GM21529 (cell line): ENCODE measurements at regions not wholly inside any gene's neighbourhood (a gene's known extent, or its start where the extent isn't known, plus 50 kb on each side); places are given as distances from the start of the nearest gene placed in this dataset.

ENCODE experiments used
- ATAC-seq: cut with Tn5 transposase; IDR thresholded peaks from one replicate; pipeline ENCODE4 v1.9.1; 2021; ENCODE audit not compliant: unreplicated experiment

DNA sequence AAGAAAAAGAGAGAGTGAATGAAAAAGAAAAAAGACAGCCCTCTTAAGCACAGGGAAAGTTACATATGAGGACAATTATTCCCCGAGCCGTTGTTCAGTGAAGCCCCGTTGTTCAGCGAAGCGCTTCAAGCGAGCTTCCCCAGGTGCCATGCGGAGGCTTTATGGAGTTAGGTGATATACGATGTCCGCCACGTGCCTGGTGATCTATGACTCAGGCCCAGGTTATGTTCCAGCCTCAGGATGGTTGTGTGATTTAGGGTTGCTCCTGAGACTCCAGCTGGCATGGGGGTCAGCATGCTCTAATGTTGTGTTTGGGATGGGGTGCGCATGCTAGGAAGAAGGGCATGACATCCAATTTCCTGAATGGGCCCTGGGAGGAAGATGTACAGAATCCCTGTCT is 365.6 kb downstream of the CDK5RAP2 start:
- ATAC-seq, result no peak

DNA sequence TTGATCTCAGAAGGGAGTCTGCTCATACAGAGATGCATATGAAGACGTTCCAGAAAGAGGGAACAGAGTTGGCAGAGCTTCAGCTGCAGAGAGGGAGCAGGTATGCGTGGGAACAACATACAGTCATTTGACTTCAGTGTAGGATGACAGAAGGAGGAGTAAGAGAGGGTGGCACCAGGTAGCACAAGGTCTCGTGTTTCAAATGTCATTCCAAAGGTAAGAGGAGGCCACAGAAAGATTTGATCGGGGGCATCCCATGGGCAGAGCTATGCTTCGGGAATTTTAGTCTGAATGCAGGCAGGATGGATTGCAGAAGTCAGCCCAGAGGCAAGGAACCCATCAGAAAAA is 367.1 kb downstream of the CDK5RAP2 start:
- ATAC-seq, result peak; percentile 39

- peak; percentile 86 for ATAC-seq
These were observed 367.7 kb downstream of the CDK5RAP2 start for GRCh38 chr9:120212153-120212852.

DNA sequence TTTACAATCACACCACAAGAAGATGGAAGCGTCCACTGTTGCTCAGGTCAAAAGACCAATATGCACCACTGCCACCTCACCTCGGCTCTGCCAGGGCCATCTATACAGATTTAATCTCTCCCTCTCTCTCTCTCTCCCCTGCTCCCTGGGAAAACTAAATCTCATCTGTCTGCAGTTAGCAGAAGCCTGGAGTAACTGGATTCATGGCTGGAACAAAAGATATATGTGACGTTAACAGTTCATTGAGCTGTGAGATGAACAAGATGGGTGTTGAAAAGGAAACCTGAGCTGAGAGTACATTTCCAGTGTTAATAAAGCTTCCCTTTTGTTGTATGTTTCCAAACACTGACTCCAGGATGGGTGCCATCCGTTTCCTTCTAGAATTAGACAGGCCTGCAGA is 369.7 kb downstream of the CDK5RAP2 start:
- no peak for ATAC-seq

DNA sequence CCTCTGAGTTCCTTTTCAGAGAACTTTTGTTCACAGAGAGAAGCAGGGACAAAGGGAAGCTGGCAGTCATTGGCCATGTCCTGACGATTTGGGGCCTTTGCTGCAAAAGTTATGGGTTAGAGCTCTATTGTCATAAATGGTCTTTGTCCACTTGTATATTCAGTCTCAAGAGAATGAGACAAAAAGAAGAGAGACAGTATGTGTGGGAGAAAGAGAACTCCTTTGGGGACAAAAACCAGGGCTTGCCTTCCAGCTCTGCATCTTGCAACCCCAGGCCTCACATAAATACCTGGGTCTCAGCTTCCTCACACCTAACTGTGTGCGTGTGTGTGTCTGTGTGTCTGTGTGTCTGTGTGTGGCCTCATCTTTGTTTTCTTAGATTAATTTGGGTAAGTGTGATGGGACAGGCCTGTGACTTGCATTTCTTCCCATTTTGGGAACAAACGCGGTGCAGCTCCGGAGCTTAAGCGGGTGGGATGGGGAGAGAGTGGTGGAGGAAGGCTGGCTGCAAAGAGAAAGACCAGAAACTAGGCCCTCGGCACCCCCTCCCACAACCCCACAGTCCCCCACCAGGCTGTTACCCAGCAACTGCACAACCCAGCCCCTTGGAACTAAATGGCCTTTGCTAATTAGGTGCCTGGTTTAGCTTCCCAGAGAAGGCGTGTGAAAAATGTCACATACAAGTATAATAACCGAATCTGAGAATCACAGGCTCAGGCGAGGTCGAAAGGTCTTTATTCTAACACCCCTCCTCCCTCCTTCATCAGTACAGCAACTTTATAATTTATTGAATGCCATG is 376.9 kb downstream of the CDK5RAP2 start:
- ATAC-seq, result no peak

DNA sequence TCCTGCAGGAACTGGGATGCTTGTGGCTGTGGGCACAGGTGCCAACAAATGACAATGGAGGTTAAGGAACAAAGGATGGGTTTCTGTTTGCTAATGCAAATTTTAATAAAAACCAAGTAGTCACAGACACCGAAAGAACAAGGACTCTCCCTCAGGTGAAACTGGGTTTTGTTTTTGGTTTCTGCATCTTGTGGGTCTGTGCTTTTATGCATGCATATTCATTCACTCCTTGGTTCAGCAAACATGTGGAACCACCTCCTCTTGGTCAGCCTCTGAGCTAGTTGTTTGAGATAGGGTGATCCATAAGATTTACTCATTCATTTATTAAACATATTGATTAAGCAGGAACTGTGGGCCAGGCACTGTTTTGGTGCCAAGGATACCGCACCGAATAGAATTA is 381.9 kb downstream of the CDK5RAP2 start:
- no peak for ATAC-seq

GRCh38 chr9:120197605-120198004 is 382.4 kb downstream of the CDK5RAP2 start:
- ATAC-seq, result no peak

GRCh38 chr9:120191141-120191540 is 388.8 kb downstream of the CDK5RAP2 start:
- no peak for ATAC-seq

GRCh38 chr9:120187758-120188157 is 392.2 kb downstream of the CDK5RAP2 start:
- no peak for ATAC-seq

DNA sequence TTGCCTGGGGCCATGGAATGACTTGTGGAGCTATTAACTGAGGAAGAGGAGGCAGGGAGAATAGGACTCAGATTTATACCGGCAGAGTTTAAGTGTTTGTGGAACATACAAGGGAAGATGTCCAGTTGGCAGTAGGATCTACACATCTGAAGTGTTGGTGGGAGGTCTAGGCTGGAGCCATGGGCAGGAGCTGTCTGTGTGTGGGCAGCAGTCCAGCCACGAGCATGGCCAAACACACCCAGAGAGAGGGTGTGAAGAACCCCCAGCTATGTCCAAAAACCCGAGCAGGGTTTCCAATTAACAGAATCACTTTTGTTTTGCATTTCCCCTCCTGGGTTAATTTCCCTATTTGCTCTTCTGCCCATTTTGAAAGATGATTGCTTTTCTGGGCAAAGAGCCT is 393.7 kb downstream of the CDK5RAP2 start:
- ATAC-seq, result no peak

- peak; percentile 73 for ATAC-seq
These were observed 395.7 kb downstream of the CDK5RAP2 start for GRCh38 chr9:120184266-120184665.

DNA sequence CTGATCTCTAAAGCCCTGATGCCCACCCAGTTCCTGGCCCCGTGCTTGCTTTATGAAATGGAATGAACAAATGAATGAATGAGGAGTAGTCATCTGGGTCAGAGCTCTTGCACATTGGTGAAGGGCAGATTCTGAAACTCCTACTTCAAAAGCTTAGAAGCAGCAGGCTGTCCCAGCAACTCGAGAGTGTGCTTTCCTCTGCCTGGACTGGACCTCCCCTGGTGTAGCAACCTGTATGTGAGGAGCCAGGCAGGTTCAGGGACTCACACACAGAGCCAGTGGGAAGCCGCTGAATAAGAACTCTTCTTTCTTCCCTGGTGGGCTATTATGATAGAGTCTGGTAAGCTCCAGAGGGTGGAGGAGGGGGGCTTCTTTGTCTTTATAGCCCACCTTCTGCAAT is 396.4 kb downstream of the CDK5RAP2 start:
- no peak for ATAC-seq

DNA sequence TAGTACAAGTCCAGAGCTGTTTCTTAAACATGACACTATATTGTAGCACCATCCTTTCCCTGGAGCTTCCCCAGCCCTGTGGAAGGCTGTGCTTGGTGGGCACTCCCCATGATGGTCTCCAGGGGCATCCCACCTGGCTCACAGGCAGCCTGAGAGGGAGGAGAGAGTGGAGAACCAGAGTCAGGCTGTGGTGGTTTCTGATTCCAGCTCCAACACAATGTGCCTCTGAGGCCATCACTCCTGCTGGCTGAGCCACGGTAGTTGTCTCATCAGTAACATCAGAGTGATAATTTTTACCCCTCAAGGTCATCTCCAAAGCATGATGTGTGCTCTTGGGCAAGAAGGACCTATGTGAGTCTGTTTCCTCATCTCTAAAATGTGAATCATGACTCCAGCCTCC is 398.0 kb downstream of the CDK5RAP2 start:
- no peak for ATAC-seq

- no peak for ATAC-seq
These were observed 402.8 kb downstream of the CDK5RAP2 start for GRCh38 chr9:120177121-120177520.

DNA sequence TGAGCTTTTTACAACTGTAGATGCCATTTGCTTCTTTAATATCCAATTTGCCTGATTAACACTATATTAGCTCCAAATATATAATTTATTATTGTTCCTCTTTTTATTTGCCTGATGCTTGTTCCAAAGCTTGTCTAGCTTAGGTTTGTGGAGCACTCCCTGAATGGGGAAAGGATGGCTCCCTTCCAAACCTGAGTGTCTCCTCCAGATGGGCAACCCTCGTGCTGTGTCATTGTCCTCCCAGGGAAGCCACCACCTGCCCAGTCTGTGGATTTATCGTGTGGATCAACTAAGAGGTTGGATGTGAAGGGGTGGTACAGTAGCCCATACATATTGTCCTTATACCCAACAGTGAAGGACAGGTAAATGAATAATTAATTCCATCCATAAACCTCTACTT is 404.9 kb downstream of the CDK5RAP2 start:
- no peak for ATAC-seq

GRCh38 chr9:120161776-120162175 is 418.2 kb downstream of the CDK5RAP2 start:
- no peak for ATAC-seq

DNA sequence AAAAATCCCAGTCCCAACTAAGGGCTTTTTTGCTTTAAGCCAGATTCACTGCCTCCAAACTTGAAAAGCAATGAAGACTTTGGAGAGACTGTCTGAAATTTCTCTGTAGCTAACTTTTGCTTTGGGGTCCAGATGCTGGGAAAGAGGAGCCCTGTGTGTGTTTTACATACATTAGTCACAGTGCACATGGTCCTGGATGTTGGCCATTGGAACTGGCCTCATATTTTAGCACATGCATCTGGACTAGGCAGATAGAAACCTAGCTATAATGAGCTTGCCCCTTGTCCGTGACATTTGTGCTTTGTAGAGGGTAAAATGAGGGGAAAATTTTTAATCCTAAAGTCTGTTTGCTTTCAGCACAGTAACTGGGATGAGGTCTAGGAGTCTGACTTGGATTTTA is 421.7 kb downstream of the CDK5RAP2 start:
- ATAC-seq, result no peak

GRCh38 chr9:120156376-120156775 is 423.6 kb downstream of the CDK5RAP2 start:
- ATAC-seq, result no peak

DNA sequence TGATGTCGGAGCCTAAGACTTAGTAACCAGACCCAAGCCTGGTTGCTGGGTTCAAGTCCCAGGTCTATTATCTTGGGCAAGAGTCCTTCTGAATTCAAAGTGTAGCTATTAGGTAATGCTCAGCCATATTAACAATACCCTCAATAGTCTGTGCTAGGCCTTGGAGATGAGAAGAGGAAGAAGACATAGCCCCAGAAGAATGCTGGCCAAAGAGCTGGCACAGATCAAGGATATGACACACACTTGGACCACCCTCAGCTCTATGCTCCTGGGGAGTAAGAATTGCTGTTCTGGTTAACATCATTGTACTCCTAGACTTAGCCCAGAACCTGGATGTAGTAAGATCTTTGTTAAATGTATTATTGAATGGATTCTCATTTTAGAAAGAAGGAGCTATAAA is 426.7 kb downstream of the CDK5RAP2 start:
- ATAC-seq, result no peak

DNA sequence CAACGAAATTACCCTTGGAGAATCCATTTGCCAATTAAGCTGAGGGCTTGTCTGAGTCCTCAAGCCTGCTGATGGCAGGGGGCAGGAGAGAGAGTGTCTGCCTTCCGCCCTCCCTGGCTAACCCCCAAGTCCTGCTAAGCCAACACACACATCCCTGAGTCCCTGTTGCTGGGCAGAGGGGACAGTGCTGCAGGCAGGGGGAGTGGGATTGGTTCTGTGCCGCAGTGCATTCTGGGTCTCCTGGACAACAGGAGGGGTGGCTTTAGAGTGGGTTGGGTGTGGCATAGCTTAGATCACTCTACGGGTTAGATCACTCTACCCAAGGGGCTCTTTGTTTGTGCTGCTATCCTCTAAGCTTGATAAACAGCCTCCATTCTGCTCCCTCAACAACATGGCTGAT is 427.7 kb downstream of the CDK5RAP2 start:
- ATAC-seq, result no peak

- ATAC-seq, result no peak
These were observed 428.2 kb downstream of the CDK5RAP2 start for GRCh38 chr9:120151806-120152205.

DNA sequence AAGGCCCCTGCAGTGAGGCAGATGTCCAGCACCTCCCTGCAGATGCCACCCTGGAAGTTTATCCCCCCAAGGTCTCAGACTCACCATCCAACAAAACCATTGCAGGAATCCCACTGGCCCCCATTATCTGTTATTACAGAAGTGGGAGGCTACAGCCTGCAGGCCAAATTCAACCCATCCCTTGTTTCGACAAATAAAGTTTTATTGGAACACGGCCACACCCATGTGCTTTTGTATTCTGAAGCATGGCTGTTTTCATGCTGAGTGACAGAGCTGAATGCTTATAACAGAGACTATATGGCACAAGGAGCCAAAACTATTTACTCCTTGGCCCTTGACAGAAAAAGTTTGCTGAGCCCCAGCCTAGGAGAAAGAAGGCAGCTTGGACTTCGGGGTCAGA is 428.8 kb downstream of the CDK5RAP2 start:
- no peak for ATAC-seq

GRCh38 chr9:120138955-120139354 is 441.0 kb downstream of the CDK5RAP2 start:
- ATAC-seq, result no peak
